Bronchial epithelial cell (primary cell): ENCODE measurements at regions not wholly inside any gene's neighbourhood (a gene's known extent, or its start where the extent isn't known, plus 50 kb on each side); places are given as distances from the start of the nearest gene placed in this dataset.

Experiments used
- DNase-seq: peaks from one replicate; pipeline ENCODE4 v3.0.0-alpha.2; 2010; ENCODE audit warnings: low read depth
- FAIRE-seq: peaks from 2 replicates; lab custom pipeline; 2011; peaks lifted over from hg19 to GRCh38; lab: Jason Lieb, UNC
- H3K27me3 ChIP-seq: 2 replicates; pipeline ENCODE4 v1.5.1; 2011; ENCODE audit warnings: low read length; ENCODE audit not compliant: control insufficient read depth, insufficient read depth
- H3K36me3 ChIP-seq: 2 replicates; pipeline ENCODE4 v1.5.1; 2011; ENCODE audit warnings: low read length; ENCODE audit not compliant: control insufficient read depth, insufficient read depth
- H3K4me3 ChIP-seq: 2 replicates; pipeline ENCODE4 v1.5.1; 2011; ENCODE audit warnings: mild to moderate bottlenecking, low read depth, low read length, control low read depth
- TF ChIP-seq, protein P1 (sequence below): IDR thresholded peaks from 2 replicates; pipeline ENCODE4 v1.5.1; 2011; ENCODE audit warnings: mild to moderate bottlenecking, moderate library complexity, low read length, control low read depth, inconsistent platforms; ENCODE audit not compliant: insufficient read depth, severe bottlenecking

- H3K27me3 ChIP-seq: no peaks in the 10 kb centered on the region
- FAIRE-seq: no peak
- TF ChIP-seq, protein P1, sequence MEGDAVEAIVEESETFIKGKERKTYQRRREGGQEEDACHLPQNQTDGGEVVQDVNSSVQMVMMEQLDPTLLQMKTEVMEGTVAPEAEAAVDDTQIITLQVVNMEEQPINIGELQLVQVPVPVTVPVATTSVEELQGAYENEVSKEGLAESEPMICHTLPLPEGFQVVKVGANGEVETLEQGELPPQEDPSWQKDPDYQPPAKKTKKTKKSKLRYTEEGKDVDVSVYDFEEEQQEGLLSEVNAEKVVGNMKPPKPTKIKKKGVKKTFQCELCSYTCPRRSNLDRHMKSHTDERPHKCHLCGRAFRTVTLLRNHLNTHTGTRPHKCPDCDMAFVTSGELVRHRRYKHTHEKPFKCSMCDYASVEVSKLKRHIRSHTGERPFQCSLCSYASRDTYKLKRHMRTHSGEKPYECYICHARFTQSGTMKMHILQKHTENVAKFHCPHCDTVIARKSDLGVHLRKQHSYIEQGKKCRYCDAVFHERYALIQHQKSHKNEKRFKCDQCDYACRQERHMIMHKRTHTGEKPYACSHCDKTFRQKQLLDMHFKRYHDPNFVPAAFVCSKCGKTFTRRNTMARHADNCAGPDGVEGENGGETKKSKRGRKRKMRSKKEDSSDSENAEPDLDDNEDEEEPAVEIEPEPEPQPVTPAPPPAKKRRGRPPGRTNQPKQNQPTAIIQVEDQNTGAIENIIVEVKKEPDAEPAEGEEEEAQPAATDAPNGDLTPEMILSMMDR: no peak
- H3K4me3 ChIP-seq: no peak overlapping the region
- no peak for DNase-seq
- no peaks in the 10 kb centered on the region for H3K36me3 ChIP-seq
Observed at GRCh38 chr5:8233479-8233878, 364.5 kb downstream of the MTRR start.

DNA sequence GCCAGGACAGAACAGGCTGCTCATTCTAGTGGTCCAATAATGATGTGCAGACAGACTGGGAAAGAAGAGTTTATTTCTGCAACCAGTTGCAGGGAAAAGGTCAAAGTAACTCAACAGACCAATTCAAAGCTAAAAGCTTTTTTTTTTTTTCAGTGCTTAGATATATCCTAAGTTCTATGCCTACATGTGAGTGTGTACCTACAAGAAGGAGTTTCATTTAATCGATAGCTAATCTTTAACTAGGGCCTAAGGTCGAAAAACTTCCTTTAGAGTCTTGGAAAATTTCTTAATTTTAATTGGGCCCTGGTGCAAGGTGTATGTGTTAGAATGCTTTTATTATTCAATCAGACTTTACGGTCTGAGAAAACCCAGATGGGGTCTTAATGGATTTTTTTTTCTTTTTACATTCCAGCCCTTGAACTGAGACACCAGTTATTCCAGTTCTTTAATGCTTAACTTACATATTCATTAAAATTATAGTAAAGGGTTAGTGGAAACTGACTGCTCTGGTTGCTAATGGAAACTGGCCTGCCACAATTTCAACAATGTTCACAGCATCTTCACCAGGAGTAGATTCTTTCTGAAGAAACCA lies 365.3 kb downstream of the MTRR start:
- no peaks in the 10 kb centered on the region for H3K36me3 ChIP-seq
- no peak overlapping the region for H3K4me3 ChIP-seq
- TF ChIP-seq, protein P1: no peak
- FAIRE-seq: no peak
- no peaks in the 10 kb centered on the region for H3K27me3 ChIP-seq
- no peak for DNase-seq

GRCh38 chr5:8238080-8238479 lies 369.1 kb downstream of the MTRR start:
- Histone ChIP-seq H3K27me3 (no peaks in the 10 kb centered on the region), H3K4me3 (no peak overlapping the region), H3K36me3 (no peaks in the 10 kb centered on the region)
- DNase-seq (no peak), FAIRE-seq (no peak)
- TF ChIP-seq, protein P1: no peak

DNA sequence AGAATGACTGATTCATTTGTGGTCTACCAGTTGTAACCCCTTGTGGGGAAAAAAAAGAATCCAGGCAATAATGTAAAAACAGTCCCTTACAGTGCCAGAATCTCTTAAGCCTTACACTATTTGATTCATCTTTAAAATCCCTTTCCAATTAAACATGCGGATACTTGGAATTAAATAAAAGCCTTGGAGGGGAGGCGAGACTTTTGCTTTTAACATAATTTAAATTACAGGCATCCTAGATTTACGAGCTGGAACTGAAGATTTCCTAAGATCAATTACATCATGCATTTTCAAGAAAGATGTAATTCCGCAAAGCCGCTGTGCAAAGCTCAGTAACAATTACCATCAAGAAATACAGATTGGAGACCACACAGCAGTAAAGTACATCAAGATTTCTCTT lies 370.2 kb downstream of the MTRR start:
- no peak overlapping the region for H3K4me3 ChIP-seq
- no peaks in the 10 kb centered on the region for H3K36me3 ChIP-seq
- FAIRE-seq (no peak), DNase-seq (no peak)
- no peaks in the 10 kb centered on the region for H3K27me3 ChIP-seq
- TF ChIP-seq, protein P1: no peak

GRCh38 chr5:8239646-8240045 lies 370.7 kb downstream of the MTRR start:
- Histone ChIP-seq H3K4me3 (no peak overlapping the region), H3K36me3 (no peaks in the 10 kb centered on the region), H3K27me3 (no peaks in the 10 kb centered on the region)
- DNase-seq: no peak
- TF ChIP-seq, protein P1: no peak
- no peak for FAIRE-seq

GRCh38 chr5:8241076-8241475 lies 372.1 kb downstream of the MTRR start:
- Histone ChIP-seq H3K27me3 (no peaks in the 10 kb centered on the region), H3K4me3 (no peak overlapping the region), H3K36me3 (no peaks in the 10 kb centered on the region)
- no peak for FAIRE-seq
- TF ChIP-seq, protein P1: no peak
- no peak for DNase-seq
